GM19395 (cell line): ENCODE measurements at regions not wholly inside any gene's neighbourhood (a gene's known extent, or its start where the extent isn't known, plus 50 kb on each side); places are given as distances from the start of the nearest gene placed in this dataset.
A peak's percentile ranks its signal among the peaks of the same experiment; 100 is the strongest.

ENCODE experiments used
- ATAC-seq: cut with Tn5 transposase; IDR thresholded peaks from one replicate; pipeline ENCODE4 v1.9.1; 2021; ENCODE audit warnings: mild to moderate bottlenecking, moderate library complexity; ENCODE audit not compliant: unreplicated experiment

GRCh38 chr2:129847043-129847442, 132.4 kb upstream of the RAB6C start:
- no peak for ATAC-seq

- ATAC-seq: peak; percentile 85
Measured at GRCh38 chr2:129849559-129850160, 129.8 kb upstream of the RAB6C start.

GRCh38 chr2:129857200-129857599, 122.3 kb upstream of the RAB6C start:
- ATAC-seq: no peak

GRCh38 chr2:129859175-129859574, 120.3 kb upstream of the RAB6C start:
- no peak for ATAC-seq

- ATAC-seq: no peak
Measured at GRCh38 chr2:129860088-129860487, 119.4 kb upstream of the RAB6C start.

- no peak for ATAC-seq
Measured at GRCh38 chr2:129861666-129862288, 117.7 kb upstream of the RAB6C start.

GRCh38 chr2:129862668-129863067, 116.8 kb upstream of the RAB6C start:
- no peak for ATAC-seq

- ATAC-seq: no peak
Measured at GRCh38 chr2:129863350-129863749, 116.1 kb upstream of the RAB6C start.

- no peak for ATAC-seq
Measured at GRCh38 chr2:129864719-129865118, 114.7 kb upstream of the RAB6C start.

GRCh38 chr2:129865976-129866375, 113.5 kb upstream of the RAB6C start:
- ATAC-seq: no peak

- no peak for ATAC-seq
Measured at GRCh38 chr2:129866391-129866790, 113.1 kb upstream of the RAB6C start.

GRCh38 chr2:129868151-129868550, 111.3 kb upstream of the RAB6C start:
- ATAC-seq: no peak

GRCh38 chr2:129870685-129871241, 108.7 kb upstream of the RAB6C start:
- no peak for ATAC-seq

- no peak for ATAC-seq
Measured at GRCh38 chr2:129872446-129872845, 107.0 kb upstream of the RAB6C start.

- ATAC-seq: no peak
Measured at GRCh38 chr2:129876541-129876940, 102.9 kb upstream of the RAB6C start.

GRCh38 chr2:129877289-129877741, 102.2 kb upstream of the RAB6C start:
- peak; percentile 84 for ATAC-seq

- ATAC-seq: peak; percentile 38
Measured at GRCh38 chr2:129877795-129878775, 101.4 kb upstream of the RAB6C start.

GRCh38 chr2:129879614-129880180, 99.8 kb upstream of the RAB6C start:
- ATAC-seq: no peak

GRCh38 chr2:129880309-129880708, 99.2 kb upstream of the RAB6C start:
- ATAC-seq: no peak

GRCh38 chr2:129880971-129881370, 98.5 kb upstream of the RAB6C start:
- no peak for ATAC-seq
